ENCODE measurements at regions not wholly inside any gene's neighbourhood (a gene's known extent, or its start where the extent isn't known, plus 50 kb on each side); places are given as distances from the start of the nearest gene placed in this dataset.

DNA sequence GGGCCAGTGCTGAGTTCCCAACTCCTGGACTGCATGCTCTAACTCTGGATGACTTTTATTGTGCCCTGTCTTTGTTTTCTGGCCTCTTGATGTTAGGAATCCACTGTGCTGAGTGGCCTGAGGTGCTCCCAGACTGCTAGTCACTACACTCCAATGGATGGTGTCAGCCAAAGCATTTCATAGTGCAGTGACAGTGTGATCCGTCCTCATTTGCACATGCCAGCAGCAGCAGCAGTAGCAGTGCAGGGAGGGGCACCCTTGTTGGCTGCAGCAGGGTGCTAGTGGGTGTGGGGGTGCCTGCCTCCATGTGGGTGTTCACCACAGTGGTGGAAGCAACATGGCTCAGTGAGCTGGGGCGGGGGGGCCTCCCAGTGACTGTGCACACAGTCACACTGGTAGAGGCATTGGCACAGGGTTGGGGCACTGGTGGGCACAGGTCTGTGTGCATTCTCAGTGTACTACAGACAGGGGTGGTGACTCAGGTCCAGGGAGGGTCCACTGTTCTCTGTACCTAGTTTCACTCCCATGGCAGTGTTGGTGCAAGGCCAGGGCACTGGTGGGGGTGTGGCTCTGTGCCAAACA, 214.0 kb downstream of the ZC3H11B start:
- ATAC-seq, result peak; percentile 18

DNA sequence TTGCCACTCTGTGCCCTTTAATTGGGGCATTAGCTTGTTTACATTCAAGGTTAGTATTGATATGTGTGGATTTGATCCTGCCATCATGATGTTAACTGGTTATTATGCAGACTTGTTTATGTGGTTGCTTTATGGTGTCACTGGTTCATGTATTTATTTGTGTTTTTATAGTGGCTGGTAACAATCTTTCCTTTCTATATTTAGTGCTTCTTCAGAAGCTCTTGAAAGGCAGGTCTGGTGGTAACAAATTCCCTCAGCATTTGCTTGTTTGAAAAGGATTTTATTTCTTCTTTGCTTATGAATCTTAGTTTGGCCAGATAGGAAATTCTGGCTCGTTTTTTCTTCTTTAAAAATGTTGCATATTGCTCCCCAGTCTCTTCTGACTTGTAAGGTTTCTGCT, 215.4 kb downstream of the ZC3H11B start:
- no peak for ATAC-seq

DNA sequence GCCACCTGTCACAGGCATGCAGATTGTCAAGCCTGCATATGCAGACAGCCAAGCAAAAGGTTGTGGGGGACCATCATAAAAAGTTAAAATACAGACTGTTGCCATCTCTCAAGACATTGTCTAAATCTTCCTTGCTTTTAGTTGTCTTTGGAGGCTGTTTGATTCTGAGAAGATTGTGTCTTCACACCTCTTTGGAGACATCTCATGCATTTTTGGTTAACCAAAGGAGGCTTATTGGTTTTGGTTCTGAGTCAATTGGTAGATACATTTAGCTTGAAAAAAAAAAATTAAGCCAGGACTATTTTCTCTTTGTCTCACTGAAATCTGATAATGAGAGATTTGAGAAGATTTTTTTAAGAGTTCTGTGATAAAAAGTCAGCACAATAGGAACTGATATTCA, 217.6 kb downstream of the LYPLAL1 start:
- ATAC-seq, result no peak

DNA sequence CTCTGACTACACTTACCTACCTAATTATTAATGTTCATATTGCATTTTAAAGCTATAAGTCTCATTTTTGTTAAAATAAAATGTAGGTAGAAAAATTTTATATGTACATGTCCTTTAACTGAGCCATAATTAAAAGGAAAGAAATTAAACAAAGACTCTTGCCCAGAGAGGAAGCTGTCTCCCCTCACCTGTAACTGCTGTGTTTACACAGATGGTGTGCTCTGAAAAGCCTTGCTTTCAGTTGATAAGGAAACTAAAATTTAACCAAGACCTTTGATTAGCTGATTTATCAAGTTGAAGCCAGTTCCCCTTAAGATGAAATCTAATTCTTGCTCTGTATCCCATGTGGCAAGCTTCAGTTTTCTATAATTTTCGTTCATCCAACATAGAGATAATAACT, 213.5 kb downstream of the LYPLAL1 start:
- no peak for ATAC-seq

DNA sequence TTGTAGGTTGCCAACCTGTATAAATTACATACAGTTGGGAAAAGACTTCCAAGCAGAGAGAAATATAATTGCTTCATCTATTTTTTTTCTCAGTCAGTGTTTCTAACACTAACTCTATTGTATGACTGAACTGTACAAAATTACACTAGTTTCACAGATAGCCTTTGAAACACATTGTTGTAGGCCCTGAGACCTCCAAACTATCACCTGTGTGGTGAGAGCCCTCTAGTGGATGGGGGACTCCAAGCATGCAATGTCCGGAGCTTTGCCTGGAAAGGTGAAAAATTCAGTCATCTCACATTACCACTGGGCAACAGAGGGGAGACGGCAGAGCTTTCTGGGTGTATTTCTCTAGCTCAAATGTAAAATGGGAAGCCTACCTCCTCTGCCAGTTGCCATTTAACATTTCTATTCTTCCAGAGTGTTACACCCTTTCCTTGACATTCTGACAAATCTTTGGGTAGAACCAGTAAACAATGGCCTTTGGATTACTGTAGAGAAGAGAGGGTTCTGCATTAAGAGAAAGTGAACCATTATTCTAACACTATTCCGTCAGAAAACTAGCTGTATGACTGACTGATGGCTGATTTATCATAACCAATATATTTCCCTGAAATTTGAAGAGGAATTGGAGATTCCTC, 212.2 kb downstream of the LYPLAL1 start:
- peak; percentile 49 for ATAC-seq

DNA sequence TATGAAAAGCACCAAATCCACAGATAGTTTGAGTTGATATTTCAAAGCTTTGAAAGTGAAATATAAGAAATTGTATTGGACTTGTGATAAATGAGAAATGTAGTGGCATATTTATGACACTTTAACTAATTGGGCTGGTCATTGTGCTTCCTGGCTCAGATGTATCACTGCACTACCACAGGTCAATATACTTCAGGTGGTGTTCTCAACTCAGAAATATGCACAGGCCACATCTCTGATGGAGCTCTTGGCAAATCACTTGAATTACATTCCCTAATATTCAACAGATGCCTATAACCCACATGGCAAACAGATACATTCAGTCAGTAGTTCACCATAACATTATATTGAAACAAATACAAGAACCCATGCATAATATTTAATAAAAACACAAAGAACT, 209.6 kb downstream of the LYPLAL1 start:
- no peak for ATAC-seq

DNA sequence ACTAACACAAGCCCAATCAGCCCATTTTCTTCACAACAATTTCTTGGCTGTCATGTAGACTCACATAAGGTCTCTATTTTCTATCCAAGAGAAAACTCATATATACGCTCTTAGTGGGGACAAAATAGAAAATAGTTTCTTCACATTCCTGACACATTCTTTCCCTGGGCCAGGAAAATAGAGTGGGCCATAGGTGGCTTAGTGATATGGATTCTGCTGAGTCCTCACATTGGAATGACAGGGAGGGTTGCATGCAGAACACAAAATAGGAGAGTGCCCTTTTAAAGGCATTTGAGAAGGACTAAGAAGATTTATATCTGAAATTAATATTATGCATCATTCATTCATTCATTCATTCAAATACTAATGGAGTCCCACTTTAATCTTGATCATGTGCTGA, 207.7 kb downstream of the LYPLAL1 start:
- ATAC-seq, result no peak

DNA sequence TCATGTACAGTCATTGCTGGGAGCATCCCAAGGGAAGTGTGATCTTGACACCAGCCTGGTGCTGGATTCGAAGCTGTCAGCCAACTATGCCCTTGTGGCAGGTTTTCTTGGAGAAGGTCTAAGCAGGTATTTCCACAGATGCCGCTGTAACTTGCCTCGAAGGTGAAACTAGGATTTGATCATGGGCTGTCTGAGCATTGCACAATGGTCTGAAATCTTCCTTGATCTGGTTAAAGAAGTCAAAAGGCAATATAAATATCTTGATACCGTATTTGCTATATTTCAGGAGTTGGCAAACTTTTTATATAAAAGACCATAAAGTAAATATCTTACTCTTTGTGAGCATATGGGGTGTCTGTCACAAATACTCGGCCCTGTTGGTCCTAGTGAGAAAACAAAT, 206.8 kb downstream of the LYPLAL1 start:
- no peak for ATAC-seq

DNA sequence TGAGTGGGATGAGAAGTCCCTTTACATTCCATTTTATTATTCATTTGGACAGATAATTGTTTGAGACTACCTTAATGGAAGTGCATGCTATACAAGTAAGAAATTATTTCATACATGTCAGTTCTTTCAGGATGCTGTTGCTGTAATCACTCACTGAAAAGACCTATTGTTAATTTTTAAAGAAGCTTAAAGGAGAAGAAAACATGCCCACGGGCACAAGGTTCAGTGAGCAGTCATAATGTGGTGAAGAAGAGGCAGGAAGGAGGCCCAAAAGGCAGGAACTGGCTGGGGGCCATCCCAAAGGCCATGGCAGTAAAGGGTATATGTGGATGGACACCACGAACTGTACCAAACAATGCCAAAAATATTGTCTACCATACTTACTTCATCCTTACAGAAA, 206.0 kb downstream of the LYPLAL1 start:
- no peak for ATAC-seq

DNA sequence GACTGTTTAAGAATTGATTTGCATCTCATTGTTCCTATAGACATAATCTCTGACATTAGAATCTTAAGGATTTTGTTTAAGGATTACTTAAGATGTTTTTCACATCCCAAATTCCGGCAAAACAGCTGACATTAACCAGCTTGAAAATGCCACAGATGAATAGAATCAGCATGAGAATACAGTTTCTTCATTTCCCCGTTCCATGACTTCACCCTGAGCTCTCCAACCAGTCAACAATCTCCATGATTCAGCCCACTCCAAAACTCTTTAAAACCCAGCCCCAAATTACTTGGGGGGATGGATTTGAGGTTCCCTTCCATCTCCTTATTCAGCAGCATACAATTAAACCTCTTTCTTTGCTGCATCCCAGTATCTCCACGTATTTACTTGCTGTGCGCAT, 201.0 kb downstream of the LYPLAL1 start:
- no peak for ATAC-seq

DNA sequence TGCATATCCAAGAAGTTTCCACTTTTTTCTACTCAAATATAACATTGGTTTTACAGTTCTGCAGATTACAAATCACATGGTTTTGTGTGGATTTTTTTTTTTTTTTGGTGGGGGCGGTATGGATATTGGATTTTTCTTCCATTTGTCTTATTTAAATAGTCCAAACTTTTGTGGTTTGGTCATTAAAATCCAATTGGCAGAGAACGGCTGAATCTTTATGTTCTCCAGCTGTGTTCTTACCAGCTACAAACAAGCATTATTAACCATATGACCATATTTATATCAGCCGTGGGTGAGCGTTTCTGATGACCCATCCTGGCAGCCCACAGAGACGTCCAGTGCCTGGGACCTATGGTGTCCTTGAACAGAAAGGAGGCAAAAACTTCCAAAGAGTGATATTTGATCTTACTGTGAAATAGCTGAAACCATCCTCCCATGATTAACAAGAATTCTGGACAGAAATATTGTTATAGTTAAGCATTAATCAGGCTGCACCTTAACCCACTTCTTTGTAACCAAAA, 200.4 kb downstream of the LYPLAL1 start:
- ATAC-seq, result no peak

DNA sequence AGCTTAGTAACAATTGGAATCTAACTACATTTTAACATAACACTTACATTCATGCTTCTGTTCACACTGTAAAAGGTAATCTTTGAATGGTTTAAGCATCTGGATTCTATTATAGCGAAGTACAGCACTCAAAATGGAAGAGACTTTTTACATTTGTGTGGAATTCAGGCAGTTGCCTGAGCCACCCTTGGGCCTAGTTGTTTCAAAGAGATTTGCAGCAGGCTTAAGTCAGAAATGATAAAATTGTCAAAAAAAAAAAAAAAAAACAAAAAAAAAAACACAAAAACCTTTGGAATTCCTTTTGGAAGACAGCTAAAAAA, 199.9 kb downstream of the LYPLAL1 start:
- no peak for ATAC-seq

DNA sequence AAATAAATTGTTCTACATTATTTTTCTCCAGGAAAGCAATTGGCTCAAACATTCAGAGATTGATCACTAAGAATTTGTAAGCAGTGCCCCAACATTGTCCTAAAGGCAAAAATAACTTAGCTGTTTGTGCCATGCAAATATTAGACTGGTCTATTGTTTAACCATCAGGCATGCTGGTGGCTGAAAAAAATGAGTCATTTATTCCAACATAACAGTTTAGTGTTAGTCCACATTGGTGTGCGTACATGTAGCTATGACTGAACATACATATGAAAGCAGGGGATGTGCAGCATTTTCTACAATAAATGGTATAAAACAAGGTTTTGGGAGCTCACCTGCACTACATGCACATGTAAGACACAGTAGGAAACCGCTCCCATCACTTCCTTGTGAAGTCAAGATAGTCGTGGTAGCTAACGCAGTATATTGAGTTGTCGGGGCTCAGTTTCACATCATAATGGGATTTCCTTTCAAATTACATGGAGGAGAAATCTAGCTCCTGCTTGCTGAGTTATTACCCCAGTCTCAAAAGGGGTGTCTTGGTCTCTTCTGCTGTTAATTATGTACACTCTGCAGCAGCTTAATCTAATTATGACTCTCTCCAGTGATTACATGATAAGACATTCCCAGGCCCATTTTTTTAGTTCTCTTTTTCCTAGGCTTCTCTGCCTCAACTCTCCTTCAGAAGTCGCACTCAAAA, 199.4 kb downstream of the LYPLAL1 start:
- no peak for ATAC-seq

DNA sequence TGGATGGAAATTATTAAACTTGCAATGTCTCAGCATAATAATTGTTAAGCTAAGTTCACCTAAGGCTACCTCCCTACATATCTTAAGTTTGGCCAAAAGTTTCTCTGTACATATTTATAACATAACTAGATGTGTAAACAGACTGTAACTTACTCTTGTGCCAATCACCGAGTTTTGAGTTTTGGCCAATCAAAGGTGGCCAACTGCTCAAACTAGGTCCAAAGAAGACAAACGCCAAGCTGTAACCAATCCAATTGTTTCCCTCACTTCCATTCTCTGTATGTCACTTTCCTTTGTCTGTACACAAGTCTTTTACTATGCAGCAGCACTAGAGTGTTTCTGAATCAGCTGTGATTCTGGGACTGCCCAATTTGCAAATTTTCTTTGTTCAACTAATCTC, 197.8 kb downstream of the LYPLAL1 start:
- ATAC-seq, result no peak

DNA sequence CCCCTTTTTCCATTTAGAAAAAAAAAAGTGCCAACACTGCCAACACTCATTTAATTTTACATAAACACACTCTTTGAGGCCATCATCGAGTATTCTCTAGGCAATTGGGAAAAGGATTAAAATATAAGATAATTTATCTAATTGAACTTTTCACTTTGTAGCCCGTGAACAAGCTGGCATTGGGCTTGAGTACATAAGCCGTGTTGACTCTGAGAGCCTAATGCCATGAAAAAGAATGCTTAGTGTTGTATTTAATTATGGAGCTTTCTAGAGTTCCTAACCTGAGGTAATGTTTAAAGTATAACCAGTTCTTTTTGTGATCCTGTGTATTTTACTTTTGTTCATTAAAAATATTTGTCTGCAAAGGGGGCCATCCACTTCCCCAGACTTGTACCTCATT, 193.8 kb downstream of the LYPLAL1 start:
- ATAC-seq, result no peak

DNA sequence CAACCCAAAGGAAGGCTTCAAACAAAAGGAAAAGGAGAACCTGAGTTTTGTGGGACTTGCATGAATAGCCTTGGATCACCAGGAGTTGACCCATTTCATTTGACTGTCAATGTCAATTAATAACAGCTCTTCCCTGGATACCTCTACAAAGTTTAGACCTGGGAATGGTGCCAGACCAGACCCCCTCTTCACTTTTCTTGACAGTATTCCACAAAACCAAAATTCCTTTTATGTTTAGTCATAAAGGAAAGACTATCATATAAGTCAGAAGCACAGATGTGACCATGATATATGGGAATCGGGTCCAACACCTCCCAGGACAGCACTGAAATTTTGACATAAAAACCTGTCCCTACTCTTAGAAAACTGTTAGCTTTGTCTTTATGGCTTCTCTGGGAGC, 191.8 kb downstream of the LYPLAL1 start:
- ATAC-seq, result no peak

DNA sequence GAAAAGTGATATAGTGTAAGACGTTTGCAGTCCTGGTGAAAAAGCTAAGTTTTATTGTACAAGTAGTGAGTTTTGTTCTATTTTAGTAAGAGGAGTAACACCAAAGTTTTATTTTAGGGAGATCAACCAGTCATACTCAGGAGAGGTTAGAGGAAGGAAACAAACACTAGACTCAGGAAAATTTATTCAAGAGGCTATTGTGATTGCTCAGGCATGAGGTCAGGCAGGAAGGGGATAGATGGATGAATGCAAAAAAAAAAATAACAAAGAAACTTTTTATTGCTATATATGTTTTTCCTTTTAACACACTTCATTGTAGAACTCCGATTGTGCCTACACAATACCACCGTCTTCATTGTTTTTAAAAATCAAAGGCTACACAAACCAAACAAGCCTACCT, 189.0 kb downstream of the LYPLAL1 start:
- ATAC-seq, result no peak

DNA sequence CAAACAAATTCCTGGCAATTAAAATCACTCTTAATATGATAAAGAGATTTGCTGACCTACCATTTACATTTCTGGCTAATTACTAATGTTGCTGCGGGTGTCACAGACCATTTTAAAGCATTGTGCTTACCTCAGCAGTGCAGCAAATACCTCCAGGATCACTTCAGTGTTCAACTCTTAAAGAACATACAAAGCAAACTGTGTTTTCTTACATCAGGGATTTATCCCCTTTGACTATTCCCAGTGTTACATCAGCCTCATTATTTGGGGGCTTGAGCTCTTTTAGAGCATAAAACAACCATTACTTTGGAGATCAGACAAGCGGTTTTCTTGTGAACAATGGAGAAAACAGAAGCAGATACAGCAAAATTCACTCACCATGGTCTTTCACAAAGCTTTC, 185.4 kb downstream of the LYPLAL1 start:
- no peak for ATAC-seq

DNA sequence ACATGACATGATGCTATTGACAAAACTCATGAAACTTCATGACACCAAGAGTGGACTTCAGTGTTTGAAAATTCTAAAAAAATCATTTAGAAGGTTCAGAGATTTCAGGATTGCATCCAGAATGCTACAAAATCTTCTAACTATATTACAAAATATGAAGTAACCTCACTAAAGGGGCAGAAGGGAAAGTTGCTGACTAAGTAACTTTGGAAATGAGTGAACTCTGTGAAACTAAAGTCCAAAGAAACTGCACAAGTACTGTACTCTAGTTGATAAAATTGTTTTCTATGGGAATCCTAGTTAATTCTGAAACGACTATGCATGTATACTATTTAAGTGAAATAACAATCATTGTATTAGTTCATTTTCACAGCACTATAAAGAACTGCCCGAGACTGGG, 184.4 kb downstream of the LYPLAL1 start:
- no peak for ATAC-seq

DNA sequence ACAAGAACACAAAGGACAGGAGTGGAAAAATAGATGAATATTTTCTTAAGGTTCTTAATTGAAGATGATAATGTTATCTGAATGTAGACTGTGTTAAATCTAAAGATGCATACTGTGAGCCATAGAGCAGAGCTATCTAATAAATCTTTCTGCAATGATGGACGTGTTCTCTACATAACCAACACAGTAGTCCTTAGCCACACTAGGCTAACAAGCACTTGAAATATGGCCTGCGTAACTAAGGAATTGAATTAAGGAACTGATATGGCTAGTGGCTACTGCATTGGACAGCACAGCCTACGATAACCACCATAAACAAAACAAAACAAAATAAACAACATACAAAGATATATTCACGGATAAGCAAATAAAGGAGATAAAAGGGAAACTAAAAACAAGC, 181.3 kb downstream of the LYPLAL1 start:
- ATAC-seq, result no peak

DNA sequence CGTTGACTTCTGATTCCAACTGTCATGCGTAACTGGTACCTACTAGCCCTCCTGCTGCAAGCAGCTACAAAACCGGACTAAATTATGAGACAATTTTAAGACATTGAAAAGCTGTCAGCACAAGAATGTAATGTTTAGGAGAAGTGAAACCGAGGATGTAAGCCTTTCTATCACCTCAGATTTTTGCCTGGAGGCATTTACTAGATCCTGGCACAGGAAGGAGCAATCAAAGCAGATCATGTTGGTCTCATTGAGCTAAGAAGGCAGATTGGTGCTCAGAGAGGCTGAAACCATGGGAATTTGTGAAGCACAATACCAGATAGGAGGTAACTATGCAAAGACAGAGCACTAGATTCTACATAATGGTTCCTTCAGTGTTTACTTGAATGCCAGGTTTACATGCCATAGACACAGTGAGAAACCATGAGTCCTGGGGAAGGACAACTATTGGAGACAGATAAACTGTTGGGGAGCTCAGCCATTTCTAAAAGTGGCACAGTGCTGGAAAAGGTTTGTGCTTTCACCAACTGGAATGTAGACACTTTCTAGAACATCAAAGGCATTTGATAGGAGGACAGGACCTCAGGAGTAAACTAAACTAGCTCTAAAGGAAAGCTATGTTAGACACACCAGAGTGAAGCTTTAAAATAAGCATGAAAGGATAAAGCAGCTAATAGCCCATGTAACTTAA, 179.4 kb downstream of the LYPLAL1 start:
- no peak for ATAC-seq

DNA sequence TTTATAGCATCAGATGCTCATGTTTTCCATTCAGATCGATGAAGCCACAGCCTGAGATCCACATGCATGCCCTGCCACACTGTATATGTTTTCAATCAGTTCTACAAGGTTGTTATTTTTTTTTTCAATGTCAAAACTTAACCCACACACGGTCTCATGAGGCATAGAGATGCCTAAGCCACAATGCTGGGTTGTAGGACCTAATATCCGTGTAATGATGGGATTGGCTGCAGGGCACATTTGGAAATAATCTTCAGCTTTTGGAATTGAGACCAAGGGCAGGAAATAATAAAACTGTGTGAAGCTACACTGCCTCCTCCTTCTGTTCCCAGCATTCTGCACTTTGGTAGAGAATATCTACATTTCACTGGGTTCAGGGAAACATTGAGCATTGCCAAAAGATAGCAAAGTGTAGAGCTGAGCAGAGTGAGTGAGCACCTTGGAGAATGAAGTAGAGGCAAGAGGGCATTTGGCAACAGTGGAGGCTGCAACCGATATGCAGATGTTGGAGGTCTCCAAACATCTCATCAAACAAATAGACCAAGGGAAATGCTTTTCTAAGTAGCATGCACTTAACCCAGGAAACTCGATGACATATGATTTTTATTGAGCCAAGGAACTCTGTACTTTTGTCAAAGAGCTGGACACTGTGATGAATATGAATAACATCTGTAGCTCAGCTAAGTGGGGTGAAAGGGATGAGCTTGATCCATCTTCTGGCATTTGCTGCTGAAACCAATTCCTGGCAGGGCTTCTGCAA, 176.7 kb downstream of the LYPLAL1 start:
- no peak for ATAC-seq

DNA sequence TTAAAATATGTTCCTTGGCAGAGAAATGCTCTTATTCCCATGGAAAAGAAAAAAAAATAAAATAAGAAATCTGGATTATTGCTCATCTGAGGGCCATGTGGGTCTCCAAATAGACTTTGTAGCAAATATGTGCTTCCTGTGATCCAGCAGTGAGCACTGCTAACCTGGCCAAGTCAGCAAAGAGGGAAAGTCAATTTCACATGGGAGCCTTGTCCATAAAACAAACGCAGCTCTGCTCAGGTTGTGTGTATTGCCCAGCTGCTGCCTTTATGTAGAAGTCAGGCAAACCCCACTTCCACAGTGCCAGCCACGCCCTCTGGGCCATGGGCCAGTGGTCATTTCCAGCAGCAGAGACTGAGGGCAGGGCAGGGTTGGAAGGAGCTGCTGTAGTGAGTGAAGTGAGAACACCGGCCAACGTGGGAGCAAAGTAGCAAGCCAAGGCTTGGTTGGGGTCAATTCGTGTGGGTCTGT, 174.3 kb downstream of the LYPLAL1 start:
- ATAC-seq, result no peak
